WTC11 (cell line): ENCODE measurements at regions not wholly inside any gene's neighbourhood (a gene's known extent, or its start where the extent isn't known, plus 50 kb on each side); places are given as distances from the start of the nearest gene placed in this dataset.

Experiments used
- AFF4 ChIP-seq: sonication (generic); formaldehyde crosslinking; IDR thresholded peaks from 2 replicates; pipeline ENCODE4 v1.8.1; 2023; ENCODE audit warnings: mild to moderate bottlenecking, missing genetic modification reagents, borderline replicate concordance
- CREB1 ChIP-seq: sonication (generic); formaldehyde crosslinking; IDR thresholded peaks from 2 replicates; pipeline ENCODE4 v1.8.0; 2023; ENCODE audit warnings: mild to moderate bottlenecking, missing genetic modification reagents
- E2F1 ChIP-seq: sonication (generic); formaldehyde crosslinking; IDR thresholded peaks from 2 replicates; pipeline ENCODE4 v1.8.0; 2022; ENCODE audit warnings: mild to moderate bottlenecking, missing genetic modification reagents
- FOXP4 ChIP-seq: sonication (generic); formaldehyde crosslinking; IDR thresholded peaks from 2 replicates; pipeline ENCODE4 v1.8.0; 2022; ENCODE audit warnings: mild to moderate bottlenecking, missing genetic modification reagents
- GABPB1 ChIP-seq: sonication (generic); formaldehyde crosslinking; IDR thresholded peaks from 2 replicates; pipeline ENCODE4 v1.8.1; 2023; ENCODE audit warnings: mild to moderate bottlenecking, missing genetic modification reagents
- MAX ChIP-seq: sonication (generic); formaldehyde crosslinking; IDR thresholded peaks from 2 replicates; pipeline ENCODE4 v1.8.0; 2022; ENCODE audit warnings: mild to moderate bottlenecking, missing genetic modification reagents
- SOX15 ChIP-seq: fragments of 250-450 bp; sonication (Bioruptor Pico); IDR thresholded peaks from 2 replicates; pipeline ENCODE4 v1.9.0; 2021; ENCODE audit warnings: mild to moderate bottlenecking
- SP1 ChIP-seq: sonication (generic); formaldehyde crosslinking; conservative IDR thresholded peaks from 2 replicates; pipeline ENCODE4 v1.8.1; 2022; ENCODE audit warnings: missing genetic modification reagents
- TCF7 ChIP-seq: sonication (generic); formaldehyde crosslinking; IDR thresholded peaks from 2 replicates; pipeline ENCODE4 v1.8.0; 2022; ENCODE audit warnings: mild to moderate bottlenecking, low read depth, missing genetic modification reagents, moderate library complexity
- ZNF263 ChIP-seq: sonication (generic); formaldehyde crosslinking; IDR thresholded peaks from 2 replicates; pipeline ENCODE4 v1.8.1; 2022; ENCODE audit warnings: low read depth, mild to moderate bottlenecking, moderate library complexity, missing genetic modification reagents
- ZNF396 ChIP-seq: fragments of 250-450 bp; sonication (Bioruptor Pico); IDR thresholded peaks from 2 replicates; pipeline ENCODE4 v1.8.0; 2021; ENCODE audit warnings: mild to moderate bottlenecking, moderate library complexity, borderline replicate concordance
- TF ChIP-seq, protein P1 (sequence below): fragments of 250-450 bp; sonication (Bioruptor Pico); IDR thresholded peaks from 2 replicates; pipeline ENCODE4 v1.9.0; 2021; ENCODE audit warnings: mild to moderate bottlenecking

GRCh38 chr16:29314292-29314934, 92.1 kb downstream of the NPIPB11 start:
- no peak for TF ChIP-seq SP1 (CRISPR knock-in tag)
- TF ChIP-seq CREB1 (CRISPR knock-in tag) = no peak
- TF ChIP-seq, protein P1, sequence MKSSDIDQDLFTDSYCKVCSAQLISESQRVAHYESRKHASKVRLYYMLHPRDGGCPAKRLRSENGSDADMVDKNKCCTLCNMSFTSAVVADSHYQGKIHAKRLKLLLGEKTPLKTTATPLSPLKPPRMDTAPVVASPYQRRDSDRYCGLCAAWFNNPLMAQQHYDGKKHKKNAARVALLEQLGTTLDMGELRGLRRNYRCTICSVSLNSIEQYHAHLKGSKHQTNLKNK (CRISPR knock-in tag) = no peak
- TF ChIP-seq TCF7 (CRISPR knock-in tag) = no peak
- TF ChIP-seq E2F1 (CRISPR knock-in tag) = no peak
- no peak for TF ChIP-seq GABPB1 (CRISPR knock-in tag)
- TF ChIP-seq ZNF396 = no peak
- TF ChIP-seq MAX = no peak
- TF ChIP-seq AFF4 (CRISPR knock-in tag) = no peak
- TF ChIP-seq FOXP4 = no peak
- TF ChIP-seq ZNF263 (CRISPR knock-in tag) = no peak
- TF ChIP-seq SOX15 (CRISPR knock-in tag) = no peak
